Neural progenitor cell (in vitro differentiated cells): ENCODE measurements at regions not wholly inside any gene's neighbourhood (a gene's known extent, or its start where the extent isn't known, plus 50 kb on each side); places are given as distances from the start of the nearest gene placed in this dataset.

ENCODE experiments used
- DNase-seq: peaks from one replicate; pipeline ENCODE4 v3.0.0-alpha.2; 2016; ENCODE audit warnings: low spot score
- H2AFZ ChIP-seq: fragments of 200-600 bp; sonication (generic); replicated peaks from 2 replicates; pipeline ENCODE4 v1.6.1; 2016; ENCODE audit warnings: antibody characterized with exemption
- H3F3A ChIP-seq: fragments of 200-600 bp; sonication (generic); 2 replicates; pipeline ENCODE4 v1.6.1; 2016; ENCODE audit warnings: antibody characterized with exemption, low read depth
- H3K27ac ChIP-seq: fragments of 200-600 bp; sonication (generic); 2 replicates; pipeline ENCODE4 v1.5.1; 2016; ENCODE audit warnings: mild to moderate bottlenecking
- H3K27me3 ChIP-seq: fragments of 200-600 bp; sonication (generic); 2 replicates; pipeline ENCODE4 v1.6.1; 2016; ENCODE audit warnings: mild to moderate bottlenecking, moderate library complexity
- H3K36me3 ChIP-seq: fragments of 200-600 bp; sonication (generic); 2 replicates; pipeline ENCODE4 v1.5.1; 2016
- H3K4me1 ChIP-seq: fragments of 200-600 bp; sonication (generic); 2 replicates; pipeline ENCODE4 v1.6.1; 2016; ENCODE audit warnings: mixed run types
- H3K4me2 ChIP-seq: fragments of 200-600 bp; sonication (generic); 2 replicates; pipeline ENCODE4 v1.6.1; 2016
- H3K4me3 ChIP-seq: fragments of 200-600 bp; sonication (generic); 2 replicates; pipeline ENCODE4 v1.5.1; 2016
- H3K79me2 ChIP-seq: fragments of 200-600 bp; sonication (generic); 2 replicates; pipeline ENCODE4 v1.6.1; 2016; ENCODE audit warnings: low read depth
- H3K9ac ChIP-seq: fragments of 200-600 bp; sonication (generic); 2 replicates; pipeline ENCODE4 v1.6.1; 2016
- H3K9me3 ChIP-seq: fragments of 200-600 bp; sonication (generic); 2 replicates; pipeline ENCODE4 v1.5.1; 2016; ENCODE audit warnings: low read depth
- H4K20me1 ChIP-seq: fragments of 200-600 bp; sonication (generic); 2 replicates; pipeline ENCODE4 v1.6.1; 2016; ENCODE audit warnings: low read depth
- H3K27ac Mint-ChIP-seq: 3 replicates; pipeline ENCODE4 v1.8.0; 2021; ENCODE audit warnings: mixed read lengths
- H3K27me3 Mint-ChIP-seq: 2 replicates; pipeline ENCODE4 v1.8.0; 2022; ENCODE audit warnings: low read depth, mild to moderate bottlenecking, inconsistent platforms, moderate library complexity, mixed read lengths; ENCODE audit not compliant: insufficient read depth
- H3K36me3 Mint-ChIP-seq: 3 replicates; pipeline ENCODE4 v1.8.0; 2021; ENCODE audit warnings: mixed read lengths
- H3K4me1 Mint-ChIP-seq: 3 replicates; pipeline ENCODE4 v1.8.0; 2021; ENCODE audit warnings: mixed read lengths
- H3K4me3 Mint-ChIP-seq: 3 replicates; pipeline ENCODE4 v1.8.0; 2021; ENCODE audit warnings: mild to moderate bottlenecking, moderate library complexity, mixed read lengths
- H3K9me3 Mint-ChIP-seq: 3 replicates; pipeline ENCODE4 v1.8.0; 2020; ENCODE audit warnings: mixed read lengths
- EZH2 ChIP-seq: fragments of 200-600 bp; sonication (generic); IDR thresholded peaks from 2 replicates; pipeline ENCODE4 v1.6.1; 2017; ENCODE audit warnings: antibody characterized with exemption, mild to moderate bottlenecking, moderate library complexity
- EZH2phosphoT487 ChIP-seq: fragments of 200-600 bp; sonication (generic); IDR thresholded peaks from 2 replicates; pipeline ENCODE4 v1.6.1; 2017; ENCODE audit warnings: antibody characterized with exemption
- TF ChIP-seq, protein P1 (sequence below): fragments of 200-600 bp; sonication (generic); IDR thresholded peaks from 2 replicates; pipeline ENCODE4 v1.5.1; 2017; ENCODE audit warnings: antibody characterized with exemption, mild to moderate bottlenecking

DNA sequence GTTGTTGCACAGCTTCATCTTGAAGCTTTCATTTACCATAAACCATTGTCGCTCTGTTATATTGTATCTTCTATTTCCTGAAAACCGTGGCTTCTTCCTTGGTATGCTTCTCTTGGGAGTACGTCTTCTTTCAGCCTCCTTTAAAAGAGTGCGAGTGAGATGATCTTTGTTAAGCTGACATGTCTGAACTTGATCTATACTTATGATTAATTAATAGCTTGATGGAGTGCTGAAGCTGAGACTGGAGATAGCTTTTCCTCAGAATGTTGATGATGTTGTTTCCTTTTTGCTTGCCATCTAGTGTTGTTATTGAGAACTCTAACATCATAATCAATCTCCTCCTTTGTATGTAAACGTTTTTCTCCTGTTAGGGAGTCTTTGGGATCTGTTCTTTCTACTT lies 529.3 kb upstream of the SPRY2 start:
- H3K4me1 Mint-ChIP-seq = no peaks in the 10 kb centered on the region

DNA sequence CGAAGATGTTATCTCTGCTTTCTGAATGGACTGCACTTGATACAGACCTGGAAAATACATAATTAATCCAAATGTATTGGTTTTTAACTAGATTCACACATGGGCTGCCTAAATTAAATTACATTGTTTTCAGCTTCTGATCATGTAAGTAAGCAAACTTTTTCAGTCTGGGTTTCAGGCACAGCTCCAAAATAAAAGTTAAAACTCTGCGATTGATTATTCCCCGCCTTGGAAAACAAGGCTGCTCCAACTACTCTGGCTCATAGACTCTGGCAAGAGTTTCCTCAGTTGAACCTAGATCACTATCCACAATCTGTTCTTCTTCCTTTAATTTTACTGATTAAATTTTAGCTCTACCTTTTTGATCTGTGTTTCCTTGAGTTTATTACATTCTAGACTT lies 526.0 kb upstream of the SPRY2 start:
- Histone ChIP-seq H3K27ac (no peak overlapping the region), H4K20me1 (no peaks in the 10 kb centered on the region), H3K9me3 (no peaks in the 10 kb centered on the region), H3K4me3 (no peak overlapping the region), H2AFZ (peak overlapping the region; percentile 46), H3K27me3 (no peaks in the 10 kb centered on the region), H3K4me1 (no peaks in the 10 kb centered on the region), H3K36me3 (no peaks in the 10 kb centered on the region), H3K4me2 (no peak overlapping the region), H3K79me2 (no peaks in the 10 kb centered on the region), H3F3A (no peaks in the 10 kb centered on the region), H3K9ac (no peak overlapping the region)
- peaks cover 4% of the 10 kb centered on the region for H3K27me3 Mint-ChIP-seq
- peaks cover 6% of the 10 kb centered on the region for H3K9me3 Mint-ChIP-seq
- H3K36me3 Mint-ChIP-seq = peaks cover 2% of the 10 kb centered on the region
- H3K27ac Mint-ChIP-seq = no peak overlapping the region
- H3K4me3 Mint-ChIP-seq = no peak overlapping the region
- peaks cover 9% of the 10 kb centered on the region for H3K4me1 Mint-ChIP-seq
- TF ChIP-seq, protein P1, sequence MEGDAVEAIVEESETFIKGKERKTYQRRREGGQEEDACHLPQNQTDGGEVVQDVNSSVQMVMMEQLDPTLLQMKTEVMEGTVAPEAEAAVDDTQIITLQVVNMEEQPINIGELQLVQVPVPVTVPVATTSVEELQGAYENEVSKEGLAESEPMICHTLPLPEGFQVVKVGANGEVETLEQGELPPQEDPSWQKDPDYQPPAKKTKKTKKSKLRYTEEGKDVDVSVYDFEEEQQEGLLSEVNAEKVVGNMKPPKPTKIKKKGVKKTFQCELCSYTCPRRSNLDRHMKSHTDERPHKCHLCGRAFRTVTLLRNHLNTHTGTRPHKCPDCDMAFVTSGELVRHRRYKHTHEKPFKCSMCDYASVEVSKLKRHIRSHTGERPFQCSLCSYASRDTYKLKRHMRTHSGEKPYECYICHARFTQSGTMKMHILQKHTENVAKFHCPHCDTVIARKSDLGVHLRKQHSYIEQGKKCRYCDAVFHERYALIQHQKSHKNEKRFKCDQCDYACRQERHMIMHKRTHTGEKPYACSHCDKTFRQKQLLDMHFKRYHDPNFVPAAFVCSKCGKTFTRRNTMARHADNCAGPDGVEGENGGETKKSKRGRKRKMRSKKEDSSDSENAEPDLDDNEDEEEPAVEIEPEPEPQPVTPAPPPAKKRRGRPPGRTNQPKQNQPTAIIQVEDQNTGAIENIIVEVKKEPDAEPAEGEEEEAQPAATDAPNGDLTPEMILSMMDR = no peak
- no peak for TF ChIP-seq EZH2phosphoT487
- TF ChIP-seq EZH2 = no peak
- no peak for DNase-seq

More for the DNA sequence above, 529.3 kb upstream of the SPRY2 start:
- no peaks in the 10 kb centered on the region for H4K20me1 ChIP-seq
- H3K27me3 Mint-ChIP-seq = peaks cover 2% of the 10 kb centered on the region
- H3K4me2 ChIP-seq = no peak overlapping the region
- H3K4me3 ChIP-seq = no peak overlapping the region
- no peak overlapping the region for H3K27ac ChIP-seq
- H3K9me3 ChIP-seq = no peaks in the 10 kb centered on the region
- no peak overlapping the region for H3K9ac ChIP-seq
- TF ChIP-seq EZH2 = no peak
- TF ChIP-seq, protein P1 = no peak
- TF ChIP-seq EZH2phosphoT487 = no peak
- peak overlapping the region; percentile 9 for H2AFZ ChIP-seq
- H3F3A ChIP-seq = no peaks in the 10 kb centered on the region
- H3K4me3 Mint-ChIP-seq = no peak overlapping the region
- H3K27ac Mint-ChIP-seq = no peak overlapping the region
- no peaks in the 10 kb centered on the region for H3K79me2 ChIP-seq
- H3K36me3 ChIP-seq = no peaks in the 10 kb centered on the region
- no peak for DNase-seq
- no peaks in the 10 kb centered on the region for H3K27me3 ChIP-seq
- H3K9me3 Mint-ChIP-seq = no peaks in the 10 kb centered on the region
- H3K36me3 Mint-ChIP-seq = no peaks in the 10 kb centered on the region
- H3K4me1 ChIP-seq = no peaks in the 10 kb centered on the region

DNA sequence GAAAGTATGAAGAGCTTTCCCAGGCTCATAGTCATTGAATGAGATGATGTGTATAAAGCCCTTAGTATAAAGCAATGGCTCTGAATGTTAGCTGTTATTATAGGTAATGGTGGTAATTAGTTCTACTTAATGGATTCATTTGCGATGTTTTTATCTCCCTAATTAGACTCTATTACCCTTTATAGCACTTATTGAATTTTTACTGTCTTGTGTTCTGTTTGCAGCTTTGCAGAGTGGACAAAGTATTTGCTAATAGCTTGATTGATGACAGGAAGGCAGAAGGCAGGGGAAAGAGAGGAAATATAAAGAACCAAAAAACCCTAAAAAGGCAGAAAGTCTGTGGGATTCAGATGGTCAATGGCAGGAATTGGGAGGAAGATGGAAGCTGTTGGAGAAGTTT lies 524.4 kb upstream of the SPRY2 start:
- H3K36me3 ChIP-seq = no peaks in the 10 kb centered on the region
- Mint-ChIP-seq H3K4me3 (no peak overlapping the region), H3K27me3 (peaks cover 4% of the 10 kb centered on the region), H3K27ac (no peak overlapping the region), H3K4me1 (peaks cover 12% of the 10 kb centered on the region), H3K9me3 (peaks cover 6% of the 10 kb centered on the region), H3K36me3 (peaks cover 2% of the 10 kb centered on the region)
- no peaks in the 10 kb centered on the region for H3K27me3 ChIP-seq
- no peaks in the 10 kb centered on the region for H3F3A ChIP-seq
- no peak overlapping the region for H3K4me2 ChIP-seq
- H4K20me1 ChIP-seq = no peaks in the 10 kb centered on the region
- no peak overlapping the region for H3K27ac ChIP-seq
- H3K4me3 ChIP-seq = no peak overlapping the region
- H3K9me3 ChIP-seq = no peaks in the 10 kb centered on the region
- H3K9ac ChIP-seq = no peak overlapping the region
- H3K79me2 ChIP-seq = no peaks in the 10 kb centered on the region
- no peaks in the 10 kb centered on the region for H3K4me1 ChIP-seq
- H2AFZ ChIP-seq = peak overlapping the region; percentile 15
- TF ChIP-seq, protein P1 = no peak
- TF ChIP-seq EZH2 = no peak
- no peak for TF ChIP-seq EZH2phosphoT487
- no peak for DNase-seq
